Stimulated activated CD4-positive, alpha-beta T cell treated with anti-CD3 and anti-CD28 coated beads, Interleukin-1b, Interleukin-23, amount 100 ng/mL, for 24 hours (primary cell): ENCODE measurements at regions not wholly inside any gene's neighbourhood (a gene's known extent, or its start where the extent isn't known, plus 50 kb on each side); places are given as distances from the start of the nearest gene placed in this dataset.
A peak's percentile ranks its signal among the peaks of the same experiment; 100 is the strongest.

Experiments used
- DNase-seq, 4 experiments: peaks; one replicate each; pipeline ENCODE4 v3.0.0-alpha.2; 2020; ENCODE audit warnings: low read depth in 4 of 4, low spot score in 1 of 4

GRCh38 chrX:20437683-20438082 lies 171.0 kb upstream of the RPS6KA3 start:
- no peak for DNase-seq

GRCh38 chrX:20435913-20436312 lies 169.2 kb upstream of the RPS6KA3 start:
- no peak for DNase-seq

GRCh38 chrX:20434986-20435385 lies 168.3 kb upstream of the RPS6KA3 start:
- DNase-seq = no peak

GRCh38 chrX:20433388-20433775 lies 166.7 kb upstream of the RPS6KA3 start:
- DNase-seq = no peak

- DNase-seq = no peak
Measured at GRCh38 chrX:20432746-20433387, 166.2 kb upstream of the RPS6KA3 start.

- DNase-seq = no peak
Measured at GRCh38 chrX:20432048-20432447, 165.3 kb upstream of the RPS6KA3 start.

- DNase-seq = no peak
Measured at GRCh38 chrX:20431486-20431885, 164.8 kb upstream of the RPS6KA3 start.

- no peak for DNase-seq
Measured at GRCh38 chrX:20427173-20427770, 160.6 kb upstream of the RPS6KA3 start.

- no peak for DNase-seq
Measured at GRCh38 chrX:20421697-20422096, 155.0 kb upstream of the RPS6KA3 start.

GRCh38 chrX:20421275-20421674 lies 154.6 kb upstream of the RPS6KA3 start:
- no peak for DNase-seq

- DNase-seq = no peak
Measured at GRCh38 chrX:20420058-20420457, 153.3 kb upstream of the RPS6KA3 start.

- DNase-seq = no peak
Measured at GRCh38 chrX:20418379-20419150, 151.9 kb upstream of the RPS6KA3 start.

- DNase-seq = no peak
Measured at GRCh38 chrX:20414762-20415445, 148.2 kb upstream of the RPS6KA3 start.

- no peak for DNase-seq
Measured at GRCh38 chrX:20414066-20414465, 147.4 kb upstream of the RPS6KA3 start.

GRCh38 chrX:20412871-20413486 lies 146.3 kb upstream of the RPS6KA3 start:
- peak in 2 of 4 experiments; percentile 5 to 9 for DNase-seq

- DNase-seq = no peak
Measured at GRCh38 chrX:20410540-20410939, 143.8 kb upstream of the RPS6KA3 start.

- no peak for DNase-seq
Measured at GRCh38 chrX:20409991-20410390, 143.3 kb upstream of the RPS6KA3 start.

GRCh38 chrX:20402956-20403355 lies 136.2 kb upstream of the RPS6KA3 start:
- no peak for DNase-seq

- DNase-seq = no peak
Measured at GRCh38 chrX:20399728-20400414, 133.2 kb upstream of the RPS6KA3 start.

- no peak for DNase-seq
Measured at GRCh38 chrX:20397587-20397986, 130.9 kb upstream of the RPS6KA3 start.

GRCh38 chrX:20394451-20394850 lies 127.7 kb upstream of the RPS6KA3 start:
- no peak for DNase-seq
